DMS53 treated with DMSO at 0.1 percent for 48 hours (cell line): ENCODE measurements at regions not wholly inside any gene's neighbourhood (a gene's known extent, or its start where the extent isn't known, plus 50 kb on each side); places are given as distances from the start of the nearest gene placed in this dataset.
"Not testable (repeated sequence)": the region's sequence is repeated elsewhere in the genome, so short reads cannot be mapped to it uniquely, and the experiment has no call there.

Experiments
- DNase-seq: peaks from one replicate; lab custom pipeline; 2025; ENCODE audit not compliant: unreplicated experiment; lab: John Stamatoyannopoulos, UW

- no peak for DNase-seq
Measured at GRCh38 chr7:91398341-91398740, 134.1 kb downstream of the FZD1 start.

- DNase-seq: no peak
Measured at GRCh38 chr7:91405092-91405788, 141.0 kb downstream of the FZD1 start.

- DNase-seq: not testable (repeated sequence)
Measured at GRCh38 chr7:91405873-91406272, 141.6 kb downstream of the FZD1 start.

GRCh38 chr7:91407942-91408341, 143.7 kb downstream of the FZD1 start:
- DNase-seq: no peak

GRCh38 chr7:91408388-91409154, 144.3 kb downstream of the FZD1 start:
- DNase-seq: no peak

- no peak for DNase-seq
Measured at GRCh38 chr7:91411060-91411459, 146.8 kb downstream of the FZD1 start.

- DNase-seq: no peak
Measured at GRCh38 chr7:91412298-91412697, 148.1 kb downstream of the FZD1 start.

GRCh38 chr7:91414734-91415133, 150.5 kb downstream of the FZD1 start:
- no peak for DNase-seq

GRCh38 chr7:91416155-91416865, 152.1 kb downstream of the FZD1 start:
- peak; percentile 41 for DNase-seq

GRCh38 chr7:91420606-91421005, 156.4 kb downstream of the FZD1 start:
- no peak for DNase-seq

GRCh38 chr7:91421018-91421417, 156.8 kb downstream of the FZD1 start:
- no peak for DNase-seq

- DNase-seq: no peak
Measured at GRCh38 chr7:91424371-91424770, 160.1 kb downstream of the FZD1 start.

GRCh38 chr7:91425149-91425548, 160.9 kb downstream of the FZD1 start:
- no peak for DNase-seq

- DNase-seq: no peak
Measured at GRCh38 chr7:91427051-91427450, 162.8 kb downstream of the FZD1 start.

- DNase-seq: no peak
Measured at GRCh38 chr7:91431601-91432000, 167.4 kb downstream of the FZD1 start.

- no peak for DNase-seq
Measured at GRCh38 chr7:91434836-91435235, 170.6 kb downstream of the FZD1 start.

GRCh38 chr7:91435381-91436059, 171.3 kb downstream of the FZD1 start:
- DNase-seq: no peak

GRCh38 chr7:91436655-91437054, 172.4 kb downstream of the FZD1 start:
- DNase-seq: peak; percentile 87

- not testable (repeated sequence) for DNase-seq
Measured at GRCh38 chr7:91440198-91440597, 176.0 kb downstream of the FZD1 start.

GRCh38 chr7:91443862-91444261, 179.6 kb downstream of the FZD1 start:
- DNase-seq: no peak

GRCh38 chr7:91446819-91447218, 182.6 kb downstream of the FZD1 start:
- no peak for DNase-seq
